ENCODE measurements at regions not wholly inside any gene's neighbourhood (a gene's known extent, or its start where the extent isn't known, plus 50 kb on each side); places are given as distances from the start of the nearest gene placed in this dataset.

DNA sequence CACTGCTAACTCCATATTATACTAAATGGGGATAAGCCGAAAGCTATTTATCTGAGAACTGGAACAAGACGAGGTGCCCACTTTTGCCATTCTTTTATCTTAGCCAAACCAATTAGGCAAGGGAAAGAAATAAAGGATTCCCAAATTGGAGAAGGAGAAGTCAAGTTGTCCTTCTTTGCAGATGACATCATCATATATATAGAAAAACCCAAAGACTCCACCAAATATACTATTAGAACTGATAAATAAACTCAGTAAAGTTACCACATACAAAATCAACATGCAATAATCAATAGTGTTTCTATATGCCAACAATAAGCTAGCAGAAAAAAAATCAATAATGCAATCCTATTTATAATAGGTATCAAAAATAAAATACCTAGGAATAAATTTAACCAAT, 570.3 kb upstream of the EPHA7 start:
- no peak overlapping the region for H3K4me3 ChIP-seq (ENCODE audit: low read length in 3 of 3)
- no peak for FAIRE-seq
- intact Hi-C loops (cut with DNase I): no loop called here
- TF ChIP-seq, protein P1, sequence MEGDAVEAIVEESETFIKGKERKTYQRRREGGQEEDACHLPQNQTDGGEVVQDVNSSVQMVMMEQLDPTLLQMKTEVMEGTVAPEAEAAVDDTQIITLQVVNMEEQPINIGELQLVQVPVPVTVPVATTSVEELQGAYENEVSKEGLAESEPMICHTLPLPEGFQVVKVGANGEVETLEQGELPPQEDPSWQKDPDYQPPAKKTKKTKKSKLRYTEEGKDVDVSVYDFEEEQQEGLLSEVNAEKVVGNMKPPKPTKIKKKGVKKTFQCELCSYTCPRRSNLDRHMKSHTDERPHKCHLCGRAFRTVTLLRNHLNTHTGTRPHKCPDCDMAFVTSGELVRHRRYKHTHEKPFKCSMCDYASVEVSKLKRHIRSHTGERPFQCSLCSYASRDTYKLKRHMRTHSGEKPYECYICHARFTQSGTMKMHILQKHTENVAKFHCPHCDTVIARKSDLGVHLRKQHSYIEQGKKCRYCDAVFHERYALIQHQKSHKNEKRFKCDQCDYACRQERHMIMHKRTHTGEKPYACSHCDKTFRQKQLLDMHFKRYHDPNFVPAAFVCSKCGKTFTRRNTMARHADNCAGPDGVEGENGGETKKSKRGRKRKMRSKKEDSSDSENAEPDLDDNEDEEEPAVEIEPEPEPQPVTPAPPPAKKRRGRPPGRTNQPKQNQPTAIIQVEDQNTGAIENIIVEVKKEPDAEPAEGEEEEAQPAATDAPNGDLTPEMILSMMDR (IDR thresholded peaks at IDR 0.05; ENCODE audit: borderline replicate concordance, extremely low read depth, insufficient read depth): no peak
- no peaks in the 10 kb centered on the region for H3K9me3 ChIP-seq (ENCODE audit: control insufficient read depth in 2 of 3, insufficient read depth in 1 of 3, low read length in 3 of 3)
- H3K27ac ChIP-seq (ENCODE audit: low read depth in 2 of 2, low read length in 2 of 2): no peak overlapping the region
- H3K36me3 ChIP-seq (ENCODE audit: control insufficient read depth in 2 of 3, insufficient read depth in 3 of 3, low read length in 3 of 3): no peaks in the 10 kb centered on the region
- no peaks in the 10 kb centered on the region for H3K27me3 ChIP-seq (ENCODE audit: control insufficient read depth, insufficient read depth, low read length)
- no peak overlapping the region for H3K9ac ChIP-seq (ENCODE audit: low read length in 3 of 3)
- no peak for DNase-seq
- H3K4me1 ChIP-seq (ENCODE audit: control insufficient read depth in 2 of 3, insufficient read depth in 2 of 3, low read depth in 1 of 3, low read length in 3 of 3): no peaks in the 10 kb centered on the region

DNA sequence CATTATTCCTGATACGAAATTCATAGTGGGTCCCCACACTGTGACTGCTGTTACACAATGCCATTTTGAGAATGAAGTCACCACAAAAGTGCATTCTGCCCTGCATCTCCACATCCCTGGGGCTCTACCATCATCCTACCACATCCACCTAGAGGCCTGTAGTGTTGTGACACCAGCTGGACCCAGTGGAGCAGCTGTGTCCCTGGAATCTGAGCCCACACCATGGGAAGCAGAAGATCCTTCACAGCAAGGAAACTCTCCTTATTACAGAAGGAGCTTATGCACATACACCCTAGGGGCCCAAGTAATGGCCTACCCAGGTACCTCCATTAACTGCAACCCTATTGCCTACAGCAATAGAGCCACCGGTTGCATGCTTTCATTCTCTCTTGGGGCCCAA, 566.6 kb upstream of the EPHA7 start:
- Histone ChIP-seq H3K36me3 (ENCODE audit: control insufficient read depth in 2 of 3, insufficient read depth in 3 of 3, low read length in 3 of 3) (no peaks in the 10 kb centered on the region), H3K9ac (ENCODE audit: low read length in 3 of 3) (no peak overlapping the region), H3K4me3 (ENCODE audit: low read length in 3 of 3) (no peak overlapping the region), H3K9me3 (ENCODE audit: control insufficient read depth in 2 of 3, insufficient read depth in 1 of 3, low read length in 3 of 3) (no peaks in the 10 kb centered on the region), H3K4me1 (ENCODE audit: control insufficient read depth in 2 of 3, insufficient read depth in 2 of 3, low read depth in 1 of 3, low read length in 3 of 3) (no peaks in the 10 kb centered on the region), H3K27ac (ENCODE audit: low read depth in 2 of 2, low read length in 2 of 2) (no peak overlapping the region), H3K27me3 (ENCODE audit: control insufficient read depth, insufficient read depth, low read length) (no peaks in the 10 kb centered on the region)
- DNase-seq: no peak
- TF ChIP-seq, protein P1 (IDR thresholded peaks at IDR 0.05; ENCODE audit: borderline replicate concordance, extremely low read depth, insufficient read depth): no peak
- no peak for FAIRE-seq
- intact Hi-C loops (cut with DNase I): no loop called here

DNA sequence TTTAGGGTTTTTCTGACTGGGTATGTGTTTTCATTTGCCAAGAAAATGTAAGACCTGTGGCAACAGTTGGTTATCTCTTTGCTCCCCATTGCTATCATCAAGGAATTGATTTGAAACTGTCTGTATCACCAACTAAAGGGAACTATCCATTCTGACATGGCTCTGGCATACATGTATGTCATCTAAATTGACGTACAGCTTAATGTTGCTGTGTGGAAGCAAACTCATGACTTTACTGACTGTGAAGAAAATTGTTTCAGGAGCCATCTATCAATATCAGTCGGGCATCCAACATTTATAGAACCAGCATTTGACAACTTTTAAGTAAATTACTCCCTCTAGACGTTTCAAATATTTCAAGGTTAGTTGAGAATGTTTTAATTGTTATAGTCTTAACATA, 555.8 kb upstream of the EPHA7 start:
- no peak overlapping the region for H3K27ac ChIP-seq (ENCODE audit: low read depth in 2 of 2, low read length in 2 of 2)
- no peak overlapping the region for H3K9ac ChIP-seq (ENCODE audit: low read length in 3 of 3)
- no peaks in the 10 kb centered on the region for H3K36me3 ChIP-seq (ENCODE audit: control insufficient read depth in 2 of 3, insufficient read depth in 3 of 3, low read length in 3 of 3)
- no peak for FAIRE-seq
- intact Hi-C loops (cut with DNase I): no loop called here
- no peaks in the 10 kb centered on the region for H3K4me1 ChIP-seq (ENCODE audit: control insufficient read depth in 2 of 3, insufficient read depth in 2 of 3, low read depth in 1 of 3, low read length in 3 of 3)
- H3K27me3 ChIP-seq (ENCODE audit: control insufficient read depth, insufficient read depth, low read length): no peaks in the 10 kb centered on the region
- DNase-seq: no peak
- no peak overlapping the region for H3K4me3 ChIP-seq (ENCODE audit: low read length in 3 of 3)
- TF ChIP-seq, protein P1 (IDR thresholded peaks at IDR 0.05; ENCODE audit: borderline replicate concordance, extremely low read depth, insufficient read depth): no peak
- no peaks in the 10 kb centered on the region for H3K9me3 ChIP-seq (ENCODE audit: control insufficient read depth in 2 of 3, insufficient read depth in 1 of 3, low read length in 3 of 3)

DNA sequence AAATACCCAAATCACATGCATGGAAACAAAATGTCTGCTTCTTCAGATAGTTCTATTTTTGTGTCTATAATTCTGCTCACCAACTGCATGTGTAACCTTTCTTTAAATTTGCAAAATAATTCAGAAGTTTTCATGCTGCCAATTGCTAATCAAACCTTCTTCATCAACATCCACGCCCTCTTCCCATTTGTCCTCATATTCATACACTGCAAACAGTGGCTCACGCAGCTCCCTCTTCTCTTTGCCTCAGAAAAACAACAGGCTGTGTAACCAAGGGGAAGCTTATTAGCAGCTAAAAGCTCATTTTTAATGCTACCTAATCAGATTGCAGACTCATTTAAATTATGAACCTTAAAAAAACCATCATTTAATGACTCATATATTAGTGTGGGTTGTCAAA, 555.0 kb upstream of the EPHA7 start:
- FAIRE-seq (no peak), DNase-seq (no peak)
- intact Hi-C loops (cut with DNase I): no loop called here
- no peak overlapping the region for H3K27ac ChIP-seq (ENCODE audit: low read depth in 2 of 2, low read length in 2 of 2)
- no peaks in the 10 kb centered on the region for H3K27me3 ChIP-seq (ENCODE audit: control insufficient read depth, insufficient read depth, low read length)
- no peaks in the 10 kb centered on the region for H3K36me3 ChIP-seq (ENCODE audit: control insufficient read depth in 2 of 3, insufficient read depth in 3 of 3, low read length in 3 of 3)
- H3K4me3 ChIP-seq (ENCODE audit: low read length in 3 of 3): no peak overlapping the region
- no peaks in the 10 kb centered on the region for H3K9me3 ChIP-seq (ENCODE audit: control insufficient read depth in 2 of 3, insufficient read depth in 1 of 3, low read length in 3 of 3)
- H3K9ac ChIP-seq (ENCODE audit: low read length in 3 of 3): no peak overlapping the region
- H3K4me1 ChIP-seq (ENCODE audit: control insufficient read depth in 2 of 3, insufficient read depth in 2 of 3, low read depth in 1 of 3, low read length in 3 of 3): no peaks in the 10 kb centered on the region
- TF ChIP-seq, protein P1 (IDR thresholded peaks at IDR 0.05; ENCODE audit: borderline replicate concordance, extremely low read depth, insufficient read depth): no peak

Measured in kidney (tissue), 13 donors.